Chondrocyte (in vitro differentiated cells): ENCODE measurements at regions not wholly inside any gene's neighbourhood (a gene's known extent, or its start where the extent isn't known, plus 50 kb on each side); places are given as distances from the start of the nearest gene placed in this dataset.

ENCODE experiments used
- DNase-seq: peaks from one replicate; pipeline ENCODE4 v3.0.0; 2021; ENCODE audit warnings: mixed read lengths, low spot score
- H3K27ac Mint-ChIP-seq: one replicate; pipeline ENCODE4 v1.8.0; 2021; ENCODE audit warnings: mild to moderate bottlenecking, moderate library complexity, mixed read lengths; ENCODE audit not compliant: unreplicated experiment
- H3K27me3 Mint-ChIP-seq: 2 replicates; pipeline ENCODE4 v1.8.0; 2021; ENCODE audit warnings: low read depth, mixed read lengths
- H3K36me3 Mint-ChIP-seq: 2 replicates; pipeline ENCODE4 v1.8.0; 2021; ENCODE audit warnings: low read depth, mixed read lengths
- H3K4me1 Mint-ChIP-seq: 2 replicates; pipeline ENCODE4 v1.8.0; 2021; ENCODE audit warnings: low read depth, mild to moderate bottlenecking, mixed read lengths
- H3K4me3 Mint-ChIP-seq: one replicate; pipeline ENCODE4 v1.8.0; 2021; ENCODE audit warnings: mild to moderate bottlenecking, moderate library complexity, mixed read lengths; ENCODE audit not compliant: unreplicated experiment
- H3K9me3 Mint-ChIP-seq: 2 replicates; pipeline ENCODE4 v1.8.0; 2021; ENCODE audit warnings: low read depth, mixed read lengths
- CTCF ChIP-seq: fragments of 200-600 bp; sonication (generic); IDR thresholded peaks from 2 replicates; pipeline ENCODE4 v1.5.0; 2021; ENCODE audit warnings: antibody characterized with exemption, mild to moderate bottlenecking, moderate library complexity

- no peaks in the 10 kb centered on the region for H3K36me3 Mint-ChIP-seq
- no peak overlapping the region for H3K4me3 Mint-ChIP-seq
- no peaks in the 10 kb centered on the region for H3K9me3 Mint-ChIP-seq
- H3K27ac Mint-ChIP-seq = no peak overlapping the region
- no peak for DNase-seq
- TF ChIP-seq CTCF = no peak
- peaks cover 35% of the 10 kb centered on the region for H3K4me1 Mint-ChIP-seq
- H3K27me3 Mint-ChIP-seq = no peaks in the 10 kb centered on the region
Observed at GRCh38 chr3:120503727-120504616, 53.2 kb upstream of the FSTL1 start.

- Mint-ChIP-seq H3K27ac (no peak overlapping the region), H3K27me3 (no peaks in the 10 kb centered on the region), H3K36me3 (no peaks in the 10 kb centered on the region), H3K9me3 (no peaks in the 10 kb centered on the region), H3K4me1 (peaks cover 47% of the 10 kb centered on the region), H3K4me3 (no peak overlapping the region)
- no peak for DNase-seq
- TF ChIP-seq CTCF = no peak
Observed at GRCh38 chr3:120502116-120502515, 51.3 kb upstream of the FSTL1 start.
